SK-N-SH (cell line): ENCODE measurements at regions not wholly inside any gene's neighbourhood (a gene's known extent, or its start where the extent isn't known, plus 50 kb on each side); places are given as distances from the start of the nearest gene placed in this dataset.

Source experiments
- CTCF ChIA-PET: fragments of 300-600, 350-600 bp; formaldehyde crosslinking; extraction: SDS; loops from one replicate; lab custom pipeline; 2021; lab: Yijun Ruan, JAX
- POLR2A ChIA-PET: fragments of 350-600 bp; sonication (Branson Sonifier 250); formaldehyde crosslinking; extraction: SDS; loops from one replicate; lab custom pipeline; 2020; ENCODE audit warnings: antibody characterized with exemption, inconsistent platforms; lab: Yijun Ruan, JAX
- DNase-seq: peaks from one replicate; pipeline ENCODE4 v3.0.0; 2012
- H2AFZ ChIP-seq: fragments of 200-600 bp; sonication (generic); 2 replicates; pipeline ENCODE4 v1.8.1; 2016; ENCODE audit warnings: antibody characterized with exemption, mild to moderate bottlenecking, low read depth
- H3F3A ChIP-seq: fragments of 200-600 bp; sonication (generic); replicated peaks from 2 replicates; pipeline ENCODE3; 2016; ENCODE audit warnings: antibody characterized with exemption, mild to moderate bottlenecking; ENCODE audit not compliant: insufficient read depth
- H3K27ac ChIP-seq, 2 experiments: fragments of 200-500 bp in 1 of 2; fragments of 200-600 bp in 1 of 2; sonication (Bioruptor generic) in 1 of 2; sonication (generic), shearing (Covaris generic) in 1 of 2; 2 replicates each; pipeline versions ENCODE4 v1.5.1 to v1.6.1; 2014 to 2016; ENCODE audit warnings: low read depth in 2 of 2, inconsistent platforms in 1 of 2, low read length in 1 of 2, mild to moderate bottlenecking in 1 of 2, mixed read lengths in 1 of 2
- H3K27me3 ChIP-seq: fragments of 200-600 bp; sonication (generic), shearing (Covaris generic); 2 replicates; pipeline ENCODE4 v1.6.1; 2016; ENCODE audit warnings: mixed run types; ENCODE audit not compliant: insufficient read depth
- H3K36me3 ChIP-seq, 2 experiments: fragments of 200-500 bp in 1 of 2; fragments of 200-600 bp in 1 of 2; sonication (Bioruptor generic) in 1 of 2; sonication (generic) in 1 of 2; replicated peaks in 1 of 2; 2 replicates each; pipeline versions ENCODE3 to v1.5.1; 2014 to 2016; ENCODE audit warnings: low read length in 1 of 2, mild to moderate bottlenecking in 1 of 2; ENCODE audit not compliant: insufficient read depth in 2 of 2, control insufficient read depth in 1 of 2
- H3K4me1 ChIP-seq, 2 experiments: fragments of 200-500 bp in 1 of 2; fragments of 200-600 bp in 1 of 2; sonication (Bioruptor generic) in 1 of 2; sonication (generic), shearing (Covaris generic) in 1 of 2; 2 replicates each; pipeline versions ENCODE4 v1.5.1 to v1.6.1; 2014 to 2016; ENCODE audit warnings: low read depth in 1 of 2, low read length in 1 of 2, mixed run types in 1 of 2; ENCODE audit not compliant: insufficient read depth in 2 of 2, control insufficient read depth in 1 of 2
- H3K4me2 ChIP-seq: fragments of 200-600 bp; sonication (generic), shearing (Covaris generic); 2 replicates; pipeline ENCODE4 v1.6.1; 2017; ENCODE audit warnings: mixed run types
- H3K4me3 ChIP-seq, 2 experiments: fragments of 200-500 bp in 1 of 2; fragments of 200-600 bp in 1 of 2; sonication (Bioruptor generic) in 1 of 2; sonication (generic), shearing (Covaris generic) in 1 of 2; 2 replicates each; pipeline versions ENCODE4 v1.5.1 to v1.8.1; 2014 to 2016; ENCODE audit warnings: low read depth in 2 of 2, inconsistent platforms in 1 of 2, low read length in 1 of 2, mild to moderate bottlenecking in 1 of 2, mixed read lengths in 1 of 2, moderate library complexity in 1 of 2
- H3K79me2 ChIP-seq: fragments of 200-600 bp; sonication (generic); 2 replicates; pipeline ENCODE4 v1.8.1; 2017; ENCODE audit warnings: mild to moderate bottlenecking; ENCODE audit not compliant: insufficient read depth
- H3K9ac ChIP-seq: fragments of 200-600 bp; sonication (generic); 2 replicates; pipeline ENCODE4 v1.6.1; 2017; ENCODE audit warnings: mixed run types
- H3K9me2 ChIP-seq: fragments of 200-600 bp; sonication (generic); 2 replicates; pipeline ENCODE4 v1.6.1; 2017; ENCODE audit warnings: mixed run types
- H3K9me3 ChIP-seq: fragments of 200-600 bp; sonication (generic); 2 replicates; pipeline ENCODE4 v1.6.1; 2017; ENCODE audit warnings: mixed run types, mild to moderate bottlenecking, moderate library complexity
- H4K20me1 ChIP-seq: fragments of 200-600 bp; sonication (generic); 2 replicates; pipeline ENCODE4 v1.6.1; 2017; ENCODE audit warnings: mild to moderate bottlenecking, mixed run types; ENCODE audit not compliant: insufficient read depth
- CHD2 ChIP-seq: fragments of 150-350 bp; IDR thresholded peaks from 2 replicates; pipeline ENCODE4 v1.6.1; 2018; ENCODE audit warnings: low read length; ENCODE audit not compliant: partially characterized antibody
- EZH2phosphoT487 ChIP-seq: fragments of 200-600 bp; sonication (generic); IDR thresholded peaks from 2 replicates; pipeline ENCODE4 v1.6.1; 2017; ENCODE audit warnings: low read depth, mixed run types, mild to moderate bottlenecking, antibody characterized with exemption, moderate library complexity, borderline replicate concordance
- FOSL2 ChIP-seq: IDR thresholded peaks from 2 replicates; pipeline ENCODE4 v1.4.0; 2012; ENCODE audit warnings: low read depth, mild to moderate bottlenecking, moderate library complexity, borderline replicate concordance
- FOXM1 ChIP-seq: IDR thresholded peaks from 2 replicates; pipeline ENCODE4 v1.4.0; 2012; ENCODE audit warnings: low read depth, mild to moderate bottlenecking
- GABPA ChIP-seq: IDR thresholded peaks from 2 replicates; pipeline ENCODE4 v1.4.0; 2012; ENCODE audit warnings: low read depth, mild to moderate bottlenecking
- IRF3 ChIP-seq: fragments of 150-350 bp; IDR thresholded peaks from 2 replicates; pipeline ENCODE4 v1.6.1; 2016; ENCODE audit warnings: mild to moderate bottlenecking, low read depth, low read length
- MEF2A ChIP-seq: IDR thresholded peaks from 2 replicates; pipeline ENCODE4 v1.4.0; 2012; ENCODE audit warnings: low read depth, borderline replicate concordance
- MXI1 ChIP-seq: IDR thresholded peaks from 2 replicates; pipeline ENCODE4 v1.6.1; 2012; ENCODE audit warnings: mild to moderate bottlenecking, low read depth, low read length, improper control_type of control experiment
- NFIC ChIP-seq: IDR thresholded peaks from 2 replicates; pipeline ENCODE4 v1.4.0; 2012; ENCODE audit warnings: borderline replicate concordance
- NRF1 ChIP-seq: IDR thresholded peaks from 2 replicates; pipeline ENCODE4 v1.6.1; 2012; ENCODE audit warnings: low read depth, mild to moderate bottlenecking, low read length
- REST ChIP-seq: IDR thresholded peaks from 2 replicates; pipeline ENCODE4 v1.6.1; 2012; ENCODE audit warnings: mild to moderate bottlenecking, low read depth, low read length, moderate library complexity
- RFX5 ChIP-seq: IDR thresholded peaks from 2 replicates; pipeline ENCODE4 v1.6.1; 2012; ENCODE audit warnings: mild to moderate bottlenecking, improper control_type of control experiment, low read length
- SIN3A ChIP-seq: IDR thresholded peaks from 2 replicates; pipeline ENCODE4 v1.6.1; 2012; ENCODE audit warnings: low read depth, mild to moderate bottlenecking, low read length, moderate library complexity, borderline replicate concordance
- TAF1 ChIP-seq: IDR thresholded peaks from 2 replicates; pipeline ENCODE4 v1.6.1; 2012; ENCODE audit warnings: low read depth, mild to moderate bottlenecking, low read length, moderate library complexity, borderline replicate concordance
- USF1 ChIP-seq: IDR thresholded peaks from 2 replicates; pipeline ENCODE4 v1.4.0; 2012; ENCODE audit warnings: low read depth, borderline replicate concordance
- ZBTB33 ChIP-seq: IDR thresholded peaks from 2 replicates; pipeline ENCODE4 v1.4.0; 2012; ENCODE audit warnings: low read depth, borderline replicate concordance
- WGBS: methylation state at CpG from one replicate; pipeline ENCODE4 v1.1.6; 2017; ENCODE audit warnings: low lambda C conversion rate; 5-methylcytosine and 5-hydroxymethylcytosine counted together

GRCh38 chr18:43547456-43547855 is 270.2 kb upstream of the SYT4 start:
- Histone ChIP-seq H3K9ac (no peak overlapping the region), H3K4me2 (no peak overlapping the region), H3K4me1 (peaks cover 0 to 5% of the 10 kb centered on the region in 2 experiments; a peak in 1 of 4 replicates), H3F3A (no peaks in the 10 kb centered on the region), H3K36me3 (no peaks in the 10 kb centered on the region), H4K20me1 (no peaks in the 10 kb centered on the region), H3K9me2 (no peaks in the 10 kb centered on the region), H3K9me3 (no peaks in the 10 kb centered on the region), H2AFZ (no peak overlapping the region), H3K79me2 (no peaks in the 10 kb centered on the region), H3K27ac (no peak overlapping the region), H3K27me3 (no peaks in the 10 kb centered on the region), H3K4me3 (no peak overlapping the region)
- 0% methylated on average over 1 of the region's 1 CpG for WGBS
- ChIA-PET POLR2A (no interaction called here), CTCF (interaction anchor here (1.0 to 1.3 kb wide), 2 partner anchors 40 to 1249 kb away, joined by 3 to 4 read pairs; no protein-coding TSS in a partner anchor)
- TF ChIP-seq NFIC (no peak), EZH2phosphoT487 (no peak), GABPA (no peak), CHD2 (no peak), MEF2A (no peak), ZBTB33 (no peak), USF1 (no peak), FOXM1 (no peak), TAF1 (no peak)
- DNase-seq, result no peak

GRCh38 chr18:43559507-43559906 is 282.2 kb upstream of the SYT4 start:
- Histone ChIP-seq H3K4me1 (no peaks in the 10 kb centered on the region; a peak in 1 of 4 replicates), H2AFZ (no peak overlapping the region), H3K9ac (no peak overlapping the region), H3K4me2 (no peak overlapping the region), H3K9me3 (no peaks in the 10 kb centered on the region), H3K27ac (no peak overlapping the region), H4K20me1 (no peaks in the 10 kb centered on the region), H3K79me2 (no peaks in the 10 kb centered on the region), H3F3A (no peaks in the 10 kb centered on the region), H3K27me3 (no peaks in the 10 kb centered on the region), H3K36me3 (no peaks in the 10 kb centered on the region), H3K9me2 (no peaks in the 10 kb centered on the region), H3K4me3 (no peak overlapping the region)
- WGBS, result 10% methylated on average over 2 of the region's 3 CpGs
- POLR2A ChIA-PET, result no interaction called here
- no peak for DNase-seq
- CTCF ChIA-PET, result interaction anchor here (1.3 to 23.9 kb wide), 7 partner anchors 12 to 1508 kb away, joined by 3 to 636 read pairs (median 5); no protein-coding TSS in a partner anchor
- TF ChIP-seq REST (no peak), USF1 (no peak), NRF1 (no peak), MEF2A (no peak), EZH2phosphoT487 (no peak), IRF3 (no peak), MXI1 (no peak), FOSL2 (no peak), RFX5 (no peak), SIN3A (no peak), ZBTB33 (no peak)
